HL-60/S4 treated with retinoic acid at 250 ng/mL for 4 days and 3 days (cell line): ENCODE measurements at regions not wholly inside any gene's neighbourhood (a gene's known extent, or its start where the extent isn't known, plus 50 kb on each side); places are given as distances from the start of the nearest gene placed in this dataset.

Experiments
- in situ Hi-C: fragments of 300-500 bp; cut with MboI; formaldehyde crosslinking; loops from 2 replicates; pipeline ENCODE4 v1.7.0; 2022; ENCODE audit warnings: low sequenced_read_pairs

GRCh38 chr10:117699436-117700075 is 157.0 kb downstream of the EMX2 start:
- in situ Hi-C loops, result no loop called here

GRCh38 chr10:117710181-117710798 is 167.7 kb downstream of the EMX2 start:
- in situ Hi-C loops, result no loop called here

- in situ Hi-C loops, result no loop called here
Measured at GRCh38 chr10:117716889-117717288, 174.3 kb downstream of the EMX2 start.

GRCh38 chr10:117718986-117719920 is 176.7 kb downstream of the EMX2 start:
- in situ Hi-C loops, result no loop called here

- in situ Hi-C loops, result no loop called here
Measured at GRCh38 chr10:117720931-117721835, 178.6 kb downstream of the EMX2 start.

GRCh38 chr10:117721873-117722272 is 179.3 kb downstream of the EMX2 start:
- in situ Hi-C loops, result no loop called here

GRCh38 chr10:117723343-117723742 is 180.8 kb downstream of the EMX2 start:
- in situ Hi-C loops, result no loop called here

- in situ Hi-C loops, result no loop called here
Measured at GRCh38 chr10:117725993-117726392, 183.4 kb downstream of the EMX2 start.

- in situ Hi-C loops, result no loop called here
Measured at GRCh38 chr10:117726596-117727295, 184.2 kb downstream of the EMX2 start.

- in situ Hi-C loops, result no loop called here
Measured at GRCh38 chr10:117727421-117727820, 184.9 kb downstream of the EMX2 start.

- in situ Hi-C loops, result no loop called here
Measured at GRCh38 chr10:117728087-117728486, 185.5 kb downstream of the EMX2 start.

- in situ Hi-C loops, result no loop called here
Measured at GRCh38 chr10:117729156-117729555, 186.6 kb downstream of the EMX2 start.

- in situ Hi-C loops, result no loop called here
Measured at GRCh38 chr10:117731121-117731791, 188.7 kb downstream of the EMX2 start.

- in situ Hi-C loops, result no loop called here
Measured at GRCh38 chr10:117734731-117735405, 192.3 kb downstream of the EMX2 start.

- in situ Hi-C loops, result no loop called here
Measured at GRCh38 chr10:117736655-117737054, 194.1 kb downstream of the EMX2 start.

GRCh38 chr10:117740088-117740487 is 197.5 kb downstream of the EMX2 start:
- in situ Hi-C loops, result no loop called here

GRCh38 chr10:117740691-117741222 is 198.2 kb downstream of the EMX2 start:
- in situ Hi-C loops, result no loop called here

- in situ Hi-C loops, result no loop called here
Measured at GRCh38 chr10:117741524-117741923, 199.0 kb downstream of the EMX2 start.

- in situ Hi-C loops, result no loop called here
Measured at GRCh38 chr10:117743509-117743908, 201.0 kb downstream of the EMX2 start.
